ENCODE measurements at regions not wholly inside any gene's neighbourhood (a gene's known extent, or its start where the extent isn't known, plus 50 kb on each side); places are given as distances from the start of the nearest gene placed in this dataset.
"Not testable (repeated sequence)": the region's sequence is repeated elsewhere in the genome, so short reads cannot be mapped to it uniquely, and the experiment has no call there.

GRCh38 chr3:144552346-144553057 is 580.9 kb downstream of the DIPK2A start:
- no peak for DNase-seq

GRCh38 chr3:144553301-144553700 is 581.7 kb downstream of the DIPK2A start:
- DNase-seq = no peak

- no peak for DNase-seq
These were observed 583.3 kb downstream of the DIPK2A start for GRCh38 chr3:144554889-144555288.

GRCh38 chr3:144556392-144556791 is 584.8 kb downstream of the DIPK2A start:
- no peak for DNase-seq

- no peak for DNase-seq
These were observed 585.9 kb downstream of the DIPK2A start for GRCh38 chr3:144557515-144557914.

GRCh38 chr3:144564011-144564410 is 592.4 kb downstream of the DIPK2A start:
- no peak for DNase-seq

- DNase-seq = no peak
These were observed 594.7 kb downstream of the DIPK2A start for GRCh38 chr3:144566320-144566719.

GRCh38 chr3:144569651-144570050 is 598.0 kb downstream of the DIPK2A start:
- DNase-seq = no peak

- no peak for DNase-seq
These were observed 612.2 kb downstream of the DIPK2A start for GRCh38 chr3:144583871-144584270.

GRCh38 chr3:144585408-144585807 is 613.8 kb downstream of the DIPK2A start:
- no peak for DNase-seq

- no peak for DNase-seq
These were observed 614.3 kb downstream of the DIPK2A start for GRCh38 chr3:144585953-144586352.

GRCh38 chr3:144586382-144586781 is 614.8 kb downstream of the DIPK2A start:
- DNase-seq = no peak

GRCh38 chr3:144590854-144591253 is 619.2 kb downstream of the DIPK2A start:
- DNase-seq = no peak

- no peak for DNase-seq
These were observed 622.3 kb downstream of the DIPK2A start for GRCh38 chr3:144593881-144594280.

GRCh38 chr3:144620236-144620635 is 648.6 kb downstream of the DIPK2A start:
- DNase-seq = not testable (repeated sequence)

- DNase-seq = no peak
These were observed 651.2 kb downstream of the DIPK2A start for GRCh38 chr3:144622845-144623244.

- no peak for DNase-seq
These were observed 653.0 kb downstream of the DIPK2A start for GRCh38 chr3:144624656-144625055.

- no peak for DNase-seq
These were observed 655.2 kb downstream of the DIPK2A start for GRCh38 chr3:144626835-144627234.

GRCh38 chr3:144629381-144629780 is 657.8 kb downstream of the DIPK2A start:
- DNase-seq = no peak

- no peak for DNase-seq
These were observed 665.2 kb downstream of the DIPK2A start for GRCh38 chr3:144636833-144637232.

GRCh38 chr3:144638009-144638408 is 666.4 kb downstream of the DIPK2A start:
- no peak for DNase-seq

- DNase-seq = no peak
These were observed 672.2 kb downstream of the DIPK2A start for GRCh38 chr3:144643771-144644198.

GRCh38 chr3:144645300-144645699 is 673.7 kb downstream of the DIPK2A start:
- DNase-seq = no peak

- DNase-seq = no peak
These were observed 678.8 kb downstream of the DIPK2A start for GRCh38 chr3:144650380-144650779.

GRCh38 chr3:144652573-144652972 is 681.0 kb downstream of the DIPK2A start:
- no peak for DNase-seq
